SK-N-MC (cell line): ENCODE measurements at regions not wholly inside any gene's neighbourhood (a gene's known extent, or its start where the extent isn't known, plus 50 kb on each side); places are given as distances from the start of the nearest gene placed in this dataset.

Source experiments
- DNase-seq: peaks from one replicate; pipeline ENCODE4 v3.0.0-alpha.2; 2011; ENCODE audit warnings: low read depth, low spot score
- H3K27ac ChIP-seq: fragments of 200-600 bp; sonication (generic); 2 replicates; pipeline ENCODE4 v1.5.1; 2016; ENCODE audit warnings: mixed run types
- H3K36me3 ChIP-seq: fragments of 200-600 bp; sonication (generic); 2 replicates; pipeline ENCODE4 v1.6.1; 2017; ENCODE audit warnings: antibody characterized with exemption, low read length, mixed read lengths; ENCODE audit not compliant: insufficient read depth
- H3K4me3 ChIP-seq: fragments of 200-600 bp; sonication (generic); 2 replicates; pipeline ENCODE4 v1.5.1; 2016
- H3K9ac ChIP-seq: fragments of 200-600 bp; sonication (generic); 2 replicates; pipeline ENCODE4 v1.8.0; 2017; ENCODE audit warnings: mixed run types, mixed read lengths; ENCODE audit not compliant: insufficient read length
- H3K9me3 ChIP-seq: fragments of 200-600 bp; sonication (generic); 2 replicates; pipeline ENCODE4 v1.6.1; 2017; ENCODE audit warnings: low read depth, mild to moderate bottlenecking, antibody characterized with exemption, low read length, moderate library complexity, mixed read lengths
- EZH2 ChIP-seq: fragments of 200-600 bp; sonication (generic); IDR thresholded peaks from one replicate; pipeline ENCODE4 v1.6.1; 2017; ENCODE audit warnings: antibody characterized with exemption
- FOXP2 ChIP-seq: optimal IDR thresholded peaks from 2 replicates; pipeline ENCODE3; 2011; ENCODE audit warnings: mild to moderate bottlenecking, moderate library complexity; ENCODE audit not compliant: insufficient read depth; ENCODE audit errors: extremely low read length, control extremely low read depth
- POLR2AphosphoS5 ChIP-seq: IDR thresholded peaks from 2 replicates; pipeline ENCODE4 v1.6.1; 2012; ENCODE audit warnings: mild to moderate bottlenecking, low read depth, low read length, borderline replicate concordance

DNA sequence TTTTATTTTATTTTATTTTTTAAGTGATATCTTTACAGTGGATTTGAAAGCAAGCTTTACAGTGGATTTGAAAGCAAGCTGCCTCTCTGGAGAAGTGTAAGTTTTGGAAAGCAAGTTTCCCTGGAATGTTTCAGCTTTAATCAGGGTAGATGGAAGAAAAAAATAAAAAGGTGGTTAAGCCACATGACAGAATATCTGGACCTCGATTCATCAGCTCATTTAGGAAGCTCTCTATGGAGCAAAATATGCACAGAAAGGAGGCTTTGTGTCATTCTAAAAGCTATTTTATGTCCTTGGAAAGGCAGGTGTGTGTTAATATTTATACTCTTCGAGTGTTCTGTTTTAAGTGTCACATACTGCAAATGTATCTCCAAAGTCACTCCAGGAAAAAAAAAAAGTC, 409.2 kb upstream of the KLF4 start:
- no peaks in the 10 kb centered on the region for H3K36me3 ChIP-seq
- H3K9me3 ChIP-seq, result no peaks in the 10 kb centered on the region
- TF ChIP-seq FOXP2 (no peak), POLR2AphosphoS5 (no peak), EZH2 (no peak)
- no peak for DNase-seq
- no peak overlapping the region for H3K27ac ChIP-seq
- H3K4me3 ChIP-seq, result no peak overlapping the region
- no peak overlapping the region for H3K9ac ChIP-seq

- TF ChIP-seq EZH2 (no peak), POLR2AphosphoS5 (no peak), FOXP2 (no peak)
- H3K27ac ChIP-seq, result no peak overlapping the region
- no peaks in the 10 kb centered on the region for H3K9me3 ChIP-seq
- DNase-seq, result no peak
- H3K36me3 ChIP-seq, result no peaks in the 10 kb centered on the region
- no peak overlapping the region for H3K9ac ChIP-seq
- H3K4me3 ChIP-seq, result no peak overlapping the region
Measured at GRCh38 chr9:107896544-107896943, 407.0 kb upstream of the KLF4 start.

- DNase-seq, result no peak
- TF ChIP-seq FOXP2, result no peak
- TF ChIP-seq POLR2AphosphoS5, result no peak
- TF ChIP-seq EZH2, result no peak
- Histone ChIP-seq H3K4me3 (no peak overlapping the region), H3K9me3 (no peaks in the 10 kb centered on the region), H3K27ac (no peak overlapping the region), H3K9ac (no peak overlapping the region), H3K36me3 (no peaks in the 10 kb centered on the region)
Measured at GRCh38 chr9:107895501-107896001, 406.0 kb upstream of the KLF4 start.

DNA sequence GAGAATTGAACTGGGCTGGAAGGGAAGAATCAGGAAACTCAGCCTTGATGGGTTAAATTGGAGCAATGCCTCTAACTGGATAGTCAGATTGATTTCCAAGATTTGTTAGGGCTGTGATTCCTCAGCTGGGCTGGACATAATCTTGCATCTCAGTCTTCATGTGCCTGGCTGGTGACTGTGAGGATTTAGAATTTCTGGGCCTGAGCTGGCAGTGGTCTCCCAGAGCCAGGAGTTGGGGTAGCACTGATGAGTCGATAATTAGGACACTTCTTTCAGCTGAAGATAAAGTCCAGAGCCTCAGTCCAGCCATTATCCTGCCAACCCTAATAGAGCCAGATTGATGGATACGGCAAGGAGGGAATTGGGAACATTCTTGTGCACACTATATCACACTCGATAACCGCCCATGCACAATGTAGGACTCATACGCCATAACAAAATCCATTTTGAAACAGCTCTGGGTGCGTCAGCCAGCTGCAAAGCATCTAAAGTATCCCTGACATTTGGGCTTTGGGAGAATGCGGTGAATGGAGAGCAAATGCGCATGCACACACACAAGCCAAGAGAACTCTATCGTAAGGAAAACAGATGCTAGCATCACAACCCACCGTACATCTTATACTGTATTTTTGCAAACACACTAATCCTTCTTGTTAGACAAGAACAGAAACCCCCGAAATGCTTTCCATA, 405.1 kb upstream of the KLF4 start:
- no peak for TF ChIP-seq EZH2
- TF ChIP-seq FOXP2, result no peak
- no peak for TF ChIP-seq POLR2AphosphoS5
- DNase-seq, result no peak
- H3K4me3 ChIP-seq, result no peak overlapping the region
- H3K27ac ChIP-seq, result no peak overlapping the region
- no peaks in the 10 kb centered on the region for H3K9me3 ChIP-seq
- no peaks in the 10 kb centered on the region for H3K36me3 ChIP-seq
- H3K9ac ChIP-seq, result no peak overlapping the region

DNA sequence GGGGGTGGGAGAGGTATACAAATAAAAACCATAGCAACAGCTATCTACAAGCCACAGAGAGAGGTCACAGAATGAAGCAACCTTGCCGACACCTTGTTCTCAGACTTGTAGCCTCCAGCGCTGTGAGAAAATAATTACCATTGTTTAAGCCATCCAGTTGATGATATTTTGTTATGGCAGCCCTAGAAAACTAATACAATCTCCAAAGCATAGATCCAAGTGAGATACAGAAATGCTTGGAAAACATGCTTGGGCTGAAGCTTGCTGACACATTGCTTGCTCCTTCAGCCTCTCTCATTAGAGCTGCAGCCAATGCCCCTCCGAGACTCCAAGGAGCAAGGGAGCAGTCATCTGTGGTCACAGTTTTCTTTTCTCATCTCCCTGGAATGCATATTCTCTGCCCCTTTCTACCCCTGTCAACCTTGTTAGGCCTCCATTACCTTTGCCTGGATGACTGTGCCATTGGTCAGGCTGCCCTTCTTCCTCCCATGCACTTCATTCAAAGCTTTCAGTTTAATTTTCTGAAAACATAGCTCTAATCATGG, 401.4 kb upstream of the KLF4 start:
- DNase-seq, result no peak
- no peak overlapping the region for H3K4me3 ChIP-seq
- TF ChIP-seq FOXP2 (no peak), EZH2 (no peak), POLR2AphosphoS5 (no peak)
- H3K9ac ChIP-seq, result no peak overlapping the region
- no peaks in the 10 kb centered on the region for H3K36me3 ChIP-seq
- H3K27ac ChIP-seq, result no peak overlapping the region
- no peaks in the 10 kb centered on the region for H3K9me3 ChIP-seq

DNA sequence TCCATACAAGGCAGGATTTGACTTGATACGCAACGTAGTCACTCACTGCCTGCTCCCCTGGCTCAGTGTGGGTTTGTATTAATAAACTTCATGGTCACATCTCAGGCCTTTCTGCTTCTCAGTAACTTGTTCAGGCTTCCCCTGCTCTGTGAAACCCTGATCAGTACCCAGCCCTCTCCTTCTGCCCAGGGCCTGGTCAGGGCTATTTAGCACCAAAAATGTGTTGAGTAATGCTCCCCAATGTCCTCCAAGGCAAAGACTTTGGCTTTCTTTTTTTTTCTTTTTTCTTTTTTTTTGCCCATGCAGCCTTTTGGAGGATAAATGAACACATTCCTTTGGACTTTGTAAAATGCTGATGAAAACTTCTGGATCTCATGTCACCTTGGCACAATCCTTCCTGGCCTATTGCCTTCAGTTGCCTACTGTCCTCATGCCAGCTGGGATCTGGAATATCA, 399.2 kb upstream of the KLF4 start:
- Histone ChIP-seq H3K9ac (no peak overlapping the region), H3K27ac (no peak overlapping the region), H3K9me3 (no peaks in the 10 kb centered on the region), H3K4me3 (no peak overlapping the region), H3K36me3 (no peaks in the 10 kb centered on the region)
- DNase-seq, result no peak
- TF ChIP-seq POLR2AphosphoS5 (no peak), EZH2 (no peak), FOXP2 (no peak)

- Histone ChIP-seq H3K36me3 (no peaks in the 10 kb centered on the region), H3K27ac (no peak overlapping the region), H3K4me3 (no peak overlapping the region), H3K9me3 (no peaks in the 10 kb centered on the region), H3K9ac (no peak overlapping the region)
- no peak for DNase-seq
- TF ChIP-seq EZH2, result no peak
- TF ChIP-seq POLR2AphosphoS5, result no peak
- no peak for TF ChIP-seq FOXP2
Measured at GRCh38 chr9:107886826-107887225, 397.3 kb upstream of the KLF4 start.

GRCh38 chr9:107883496-107884124, 394.0 kb upstream of the KLF4 start:
- no peaks in the 10 kb centered on the region for H3K9me3 ChIP-seq
- no peaks in the 10 kb centered on the region for H3K36me3 ChIP-seq
- TF ChIP-seq POLR2AphosphoS5 (no peak), FOXP2 (no peak), EZH2 (no peak)
- no peak for DNase-seq
- H3K4me3 ChIP-seq, result no peak overlapping the region
- no peak overlapping the region for H3K27ac ChIP-seq
- H3K9ac ChIP-seq, result no peak overlapping the region
